Globus pallidus (tissue), 1 donor: ENCODE measurements at regions not wholly inside any gene's neighbourhood (a gene's known extent, or its start where the extent isn't known, plus 50 kb on each side); places are given as distances from the start of the nearest gene placed in this dataset.
"Not testable (repeated sequence)": the region's sequence is repeated elsewhere in the genome, so short reads cannot be mapped to it uniquely, and the experiment has no call there.

Experiments used
- DNase-seq: peaks from one replicate; pipeline ENCODE4 v3.0.0-alpha.2; 2015; ENCODE audit warnings: low spot score

GRCh38 chr9:90062982-90063381 is 458.2 kb downstream of the GADD45G start:
- no peak for DNase-seq

GRCh38 chr9:90064248-90064647 is 459.4 kb downstream of the GADD45G start:
- DNase-seq: no peak

- DNase-seq: no peak
Observed at GRCh38 chr9:90064971-90065370, 460.2 kb downstream of the GADD45G start.

GRCh38 chr9:90065851-90066250 is 461.0 kb downstream of the GADD45G start:
- DNase-seq: no peak

GRCh38 chr9:90069085-90069484 is 464.3 kb downstream of the GADD45G start:
- DNase-seq: no peak

GRCh38 chr9:90070056-90070455 is 465.2 kb downstream of the GADD45G start:
- DNase-seq: no peak

GRCh38 chr9:90070469-90070868 is 465.7 kb downstream of the GADD45G start:
- no peak for DNase-seq

- DNase-seq: no peak
Observed at GRCh38 chr9:90070931-90071660, 466.3 kb downstream of the GADD45G start.

- DNase-seq: no peak
Observed at GRCh38 chr9:90073186-90073945, 468.6 kb downstream of the GADD45G start.

GRCh38 chr9:90074316-90074962 is 469.6 kb downstream of the GADD45G start:
- DNase-seq: no peak

GRCh38 chr9:90077598-90077997 is 472.8 kb downstream of the GADD45G start:
- not testable (repeated sequence) for DNase-seq

- DNase-seq: no peak
Observed at GRCh38 chr9:90078988-90079421, 474.2 kb downstream of the GADD45G start.

GRCh38 chr9:90085633-90086032 is 480.8 kb downstream of the GADD45G start:
- DNase-seq: no peak

GRCh38 chr9:90086101-90086511 is 481.3 kb downstream of the GADD45G start:
- peak; percentile 18 for DNase-seq

GRCh38 chr9:90088434-90088833 is 483.6 kb downstream of the GADD45G start:
- no peak for DNase-seq

GRCh38 chr9:90088856-90089255 is 484.0 kb downstream of the GADD45G start:
- no peak for DNase-seq

GRCh38 chr9:90090997-90091396 is 486.2 kb downstream of the GADD45G start:
- DNase-seq: no peak

GRCh38 chr9:90092508-90092907 is 487.7 kb downstream of the GADD45G start:
- no peak for DNase-seq

- no peak for DNase-seq
Observed at GRCh38 chr9:90095682-90096081, 490.9 kb downstream of the GADD45G start.

GRCh38 chr9:90097237-90097636 is 492.4 kb downstream of the GADD45G start:
- no peak for DNase-seq

- no peak for DNase-seq
Observed at GRCh38 chr9:90098408-90098807, 493.6 kb downstream of the GADD45G start.

- peak; percentile 49 for DNase-seq
Observed at GRCh38 chr9:90099262-90099963, 494.6 kb downstream of the GADD45G start.
